MG63 (cell line): ENCODE measurements at regions not wholly inside any gene's neighbourhood (a gene's known extent, or its start where the extent isn't known, plus 50 kb on each side); places are given as distances from the start of the nearest gene placed in this dataset.
"Not testable (repeated sequence)": the region's sequence is repeated elsewhere in the genome, so short reads cannot be mapped to it uniquely, and the experiment has no call there.

ENCODE experiments used
- DNase-seq: peaks from one replicate; pipeline ENCODE4 v3.0.0-alpha.2; 2020
- H3K27me3 ChIP-seq: fragments of 250-450 bp; sonication (Bioruptor Pico); 2 replicates; pipeline ENCODE4 v1.5.1; 2020; ENCODE audit warnings: mild to moderate bottlenecking, moderate library complexity
- H3K36me3 ChIP-seq: fragments of 250-450 bp; sonication (Bioruptor Pico); 2 replicates; pipeline ENCODE4 v1.5.1; 2020; ENCODE audit warnings: mild to moderate bottlenecking, moderate library complexity
- H3K4me3 ChIP-seq: fragments of 250-450 bp; sonication (Bioruptor Pico); 2 replicates; pipeline ENCODE4 v1.5.1; 2020; ENCODE audit warnings: mild to moderate bottlenecking, moderate library complexity
- H3K9me3 ChIP-seq: fragments of 250-450 bp; sonication (Bioruptor Pico); 2 replicates; pipeline ENCODE4 v1.5.1; 2020; ENCODE audit warnings: mild to moderate bottlenecking, moderate library complexity

DNA sequence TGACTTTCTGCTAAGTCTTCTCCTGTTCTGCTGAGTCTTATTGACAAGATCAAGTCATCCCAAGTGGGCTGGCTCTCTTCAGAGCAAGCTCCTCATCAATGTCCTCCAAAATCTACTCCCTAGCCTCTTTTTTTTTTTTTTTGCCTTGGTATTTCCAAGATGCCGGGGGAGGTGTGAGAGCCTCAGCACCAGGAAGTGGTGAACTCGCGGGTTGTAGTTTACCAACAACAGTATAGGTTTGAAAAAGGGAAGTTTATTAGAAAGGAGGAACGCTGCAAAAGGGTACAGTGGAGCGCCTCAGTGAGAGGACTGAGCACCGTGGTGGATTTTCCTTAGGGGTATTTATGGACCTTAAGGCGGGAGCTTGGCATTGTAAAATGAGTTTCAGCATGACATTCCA, 94.3 kb upstream of the SGO1 start:
- Histone ChIP-seq H3K36me3 (no peaks in the 10 kb centered on the region), H3K4me3 (no peak overlapping the region), H3K9me3 (no peaks in the 10 kb centered on the region), H3K27me3 (no peaks in the 10 kb centered on the region)
- no peak for DNase-seq

DNA sequence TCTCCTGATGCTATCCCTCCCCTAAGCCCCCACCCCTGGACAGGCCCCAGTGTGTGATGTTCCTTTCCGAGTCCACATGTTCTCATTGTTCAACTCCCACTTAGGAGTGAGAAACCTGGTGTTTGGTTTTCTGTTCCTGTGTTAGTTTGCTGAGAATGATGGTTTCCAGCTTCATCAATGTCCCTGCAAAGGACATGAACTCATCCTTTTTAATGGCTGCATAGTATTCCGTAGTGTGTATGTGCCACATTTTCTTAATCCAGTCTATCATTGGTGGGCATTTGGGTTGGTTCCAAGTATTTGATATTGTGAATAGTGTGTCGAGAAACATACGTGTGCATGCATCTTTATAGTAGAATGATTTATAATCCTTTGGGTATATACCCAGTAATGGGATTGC, 80.0 kb upstream of the SGO1 start:
- H3K36me3 ChIP-seq, H3K4me3 ChIP-seq, DNase-seq, H3K9me3 ChIP-seq, H3K27me3 ChIP-seq: not testable (repeated sequence)

DNA sequence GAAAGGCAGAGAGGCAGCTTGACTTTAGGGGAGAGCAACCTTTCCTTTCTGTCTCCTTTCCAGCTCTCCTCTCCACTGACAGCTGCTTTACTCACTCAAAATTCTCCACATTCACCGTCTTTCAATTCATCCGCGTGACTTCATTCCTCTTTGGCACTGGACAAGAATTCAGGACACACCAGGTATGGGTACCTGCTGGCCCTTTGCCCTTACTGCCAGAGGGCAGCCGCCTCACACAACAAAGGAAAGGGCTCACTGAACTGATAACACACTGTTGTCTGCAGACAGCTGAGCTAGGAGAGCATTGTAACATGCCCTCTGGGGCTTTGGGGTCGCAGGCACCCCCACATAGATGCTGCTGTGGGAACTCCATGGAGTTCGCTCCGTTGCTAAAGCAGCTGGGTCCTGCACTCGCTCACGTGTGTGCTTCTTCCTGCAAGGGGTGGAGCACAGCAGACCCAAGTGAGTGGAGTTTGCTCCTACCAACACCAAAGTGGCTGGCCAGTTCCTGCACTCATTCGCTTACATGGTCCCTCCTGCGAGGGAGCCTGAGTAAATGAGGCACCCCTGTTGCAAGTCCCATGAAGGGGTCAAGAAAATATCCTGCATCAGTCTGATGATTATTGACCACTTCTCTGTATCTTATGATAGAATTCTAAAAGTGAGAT, 79.0 kb upstream of the SGO1 start:
- DNase-seq: no peak
- no peaks in the 10 kb centered on the region for H3K9me3 ChIP-seq

DNA sequence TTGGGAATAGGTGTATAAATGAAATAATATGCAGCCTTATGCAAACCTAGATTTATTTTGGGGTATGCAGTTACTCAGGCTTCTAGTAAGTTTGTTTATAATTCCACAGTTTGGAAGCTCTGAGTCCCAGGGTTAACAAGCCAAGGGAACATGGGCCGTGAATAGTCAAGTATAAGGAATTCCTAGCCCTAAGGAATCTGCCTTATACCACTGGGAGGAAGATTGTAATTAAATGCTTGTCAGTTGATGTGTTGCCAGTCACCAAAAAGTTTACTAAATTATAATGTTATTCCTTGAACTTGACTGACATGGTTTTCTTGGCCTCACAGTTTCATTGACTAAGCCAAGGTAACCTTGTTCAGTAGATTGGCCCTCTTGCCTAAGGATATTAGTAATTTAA, 72.4 kb upstream of the SGO1 start:
- peak; percentile 3 for DNase-seq
- no peaks in the 10 kb centered on the region for H3K27me3 ChIP-seq
- H3K36me3 ChIP-seq: no peaks in the 10 kb centered on the region
- no peaks in the 10 kb centered on the region for H3K9me3 ChIP-seq
- H3K4me3 ChIP-seq: no peak overlapping the region

More for the DNA sequence above, 79.0 kb upstream of the SGO1 start:
- Histone ChIP-seq H3K4me3 (no peak overlapping the region), H3K27me3 (no peaks in the 10 kb centered on the region), H3K36me3 (no peaks in the 10 kb centered on the region)

DNA sequence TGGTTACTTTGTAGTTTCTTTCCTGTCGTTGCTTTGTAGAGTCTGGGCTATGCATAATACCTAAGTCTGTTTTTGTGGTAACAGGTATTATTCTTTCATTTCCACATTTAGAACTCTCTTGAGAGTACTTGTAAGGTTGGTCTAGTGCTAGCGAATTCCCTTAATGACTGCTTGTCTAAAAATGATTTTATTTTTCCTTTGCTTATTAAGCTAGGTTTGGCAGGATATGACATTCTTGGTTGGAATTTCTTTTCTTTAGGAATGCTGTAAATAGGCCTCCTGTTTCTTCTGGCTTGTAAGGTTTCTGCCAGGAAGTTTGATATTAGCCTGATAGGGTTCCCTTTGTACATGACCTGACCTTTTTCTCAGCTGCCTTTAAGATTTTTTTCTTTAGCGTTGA, 70.1 kb upstream of the SGO1 start:
- no peaks in the 10 kb centered on the region for H3K36me3 ChIP-seq
- DNase-seq: no peak
- no peaks in the 10 kb centered on the region for H3K27me3 ChIP-seq
- no peak overlapping the region for H3K4me3 ChIP-seq
- H3K9me3 ChIP-seq: no peaks in the 10 kb centered on the region

DNA sequence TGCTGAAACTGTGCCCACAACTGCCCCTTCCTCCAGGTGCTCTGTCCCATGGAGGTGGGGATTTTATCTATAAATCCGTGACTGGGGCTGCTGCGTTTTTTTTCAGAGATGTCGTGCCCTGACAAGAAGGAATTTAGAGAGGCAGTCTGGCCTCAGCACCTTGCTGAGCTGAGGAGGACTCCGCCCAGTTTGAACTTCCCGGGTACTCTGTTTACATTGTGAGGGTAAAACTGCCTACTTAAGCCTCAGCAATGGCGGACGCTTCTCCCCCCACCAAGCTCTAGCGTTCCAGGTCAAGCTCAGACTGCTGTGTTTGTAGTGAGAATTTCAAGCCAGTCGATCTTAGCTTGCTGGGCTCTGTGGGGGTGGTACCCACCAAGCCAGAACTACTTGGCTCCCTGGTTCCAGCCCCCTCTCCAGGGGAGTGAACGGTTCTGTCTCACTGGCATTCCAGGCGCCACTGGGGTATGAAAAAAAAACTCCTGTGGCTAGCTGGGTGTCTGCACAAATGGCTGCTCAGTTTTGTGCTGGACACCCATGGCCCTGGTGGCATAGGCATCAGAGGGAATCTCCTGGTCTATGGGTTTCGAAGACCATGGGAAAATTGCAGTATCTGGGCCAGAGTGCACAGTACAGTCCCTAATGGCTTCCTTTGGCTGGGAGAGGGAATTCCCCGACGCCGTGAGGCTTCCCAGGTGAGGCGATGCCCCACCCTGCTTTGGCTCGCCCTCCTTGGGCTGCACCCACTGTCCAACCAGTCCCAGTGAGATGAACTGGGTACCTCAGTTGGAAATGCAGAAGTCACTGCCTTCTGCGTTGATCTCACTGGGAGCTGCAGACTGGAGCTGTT, 68.5 kb upstream of the SGO1 start:
- Histone ChIP-seq H3K27me3 (no peaks in the 10 kb centered on the region), H3K36me3 (no peaks in the 10 kb centered on the region), H3K4me3 (no peak overlapping the region), H3K9me3 (no peaks in the 10 kb centered on the region)
- DNase-seq: no peak

DNA sequence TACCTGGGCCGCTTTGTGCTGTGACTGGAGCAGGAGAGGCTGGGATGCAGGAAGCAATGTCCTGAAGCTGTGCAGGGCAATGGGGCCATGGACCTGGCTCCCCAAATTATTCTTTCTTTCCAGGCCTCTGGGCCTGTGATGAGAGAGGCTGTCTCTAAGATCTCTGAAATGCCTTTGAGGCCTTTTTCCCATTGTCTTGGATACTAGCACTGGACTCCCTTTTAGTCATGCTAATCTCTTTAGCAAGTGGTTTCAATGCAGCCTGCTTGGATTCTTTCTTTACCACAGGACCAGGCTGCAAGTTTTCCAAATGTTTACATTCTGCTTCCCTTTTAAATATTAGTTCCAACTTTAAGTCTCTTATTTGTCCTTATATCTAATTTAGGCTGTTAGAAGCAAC, 64.8 kb upstream of the SGO1 start:
- no peaks in the 10 kb centered on the region for H3K9me3 ChIP-seq
- no peaks in the 10 kb centered on the region for H3K27me3 ChIP-seq
- DNase-seq: no peak
- H3K4me3 ChIP-seq: no peak overlapping the region
- H3K36me3 ChIP-seq: no peaks in the 10 kb centered on the region

DNA sequence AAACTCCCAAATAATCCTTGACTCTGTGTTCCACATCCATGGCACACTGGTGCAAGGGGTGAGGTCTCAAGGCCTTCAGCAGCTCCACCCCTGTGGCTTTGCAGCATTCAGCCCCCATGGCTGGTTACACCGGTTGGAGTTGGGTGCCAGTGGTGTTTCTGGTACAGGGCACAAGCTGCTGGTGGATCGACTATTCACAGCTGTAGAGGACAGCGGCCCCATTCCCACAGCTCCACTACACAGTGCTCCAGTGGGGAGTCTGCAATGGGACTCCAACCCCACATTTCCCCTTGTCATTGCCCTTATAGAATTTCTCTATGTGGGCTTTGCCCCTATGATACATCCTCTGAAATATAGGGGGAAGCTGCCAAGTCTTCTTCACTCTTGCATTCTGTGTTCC, 64.3 kb upstream of the SGO1 start:
- DNase-seq: no peak
- no peak overlapping the region for H3K4me3 ChIP-seq

DNA sequence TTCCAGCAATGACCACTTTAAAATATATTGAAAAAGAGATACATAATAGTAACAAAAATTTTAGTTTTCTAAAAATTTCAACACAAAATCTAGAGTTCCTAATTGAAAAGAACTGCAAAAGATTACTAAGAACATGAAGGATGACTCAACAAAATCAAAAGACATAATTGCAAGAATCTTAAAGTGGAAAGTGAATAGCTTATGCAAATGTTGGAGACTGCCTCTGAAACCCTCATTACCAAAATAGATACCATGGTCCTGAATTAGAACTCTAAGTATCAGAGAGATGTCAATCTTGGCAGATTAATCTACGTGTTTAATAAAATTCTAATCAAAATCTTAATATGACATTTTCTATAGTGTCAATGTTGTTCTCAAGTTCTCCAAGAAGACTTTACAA, 60.7 kb upstream of the SGO1 start:
- Histone ChIP-seq H3K27me3 (no peaks in the 10 kb centered on the region), H3K9me3 (no peaks in the 10 kb centered on the region), H3K4me3 (no peak overlapping the region), H3K36me3 (no peaks in the 10 kb centered on the region)
- DNase-seq: no peak

More for the DNA sequence above, 64.3 kb upstream of the SGO1 start:
- H3K36me3 ChIP-seq: no peaks in the 10 kb centered on the region
- no peaks in the 10 kb centered on the region for H3K9me3 ChIP-seq
- H3K27me3 ChIP-seq: no peaks in the 10 kb centered on the region

DNA sequence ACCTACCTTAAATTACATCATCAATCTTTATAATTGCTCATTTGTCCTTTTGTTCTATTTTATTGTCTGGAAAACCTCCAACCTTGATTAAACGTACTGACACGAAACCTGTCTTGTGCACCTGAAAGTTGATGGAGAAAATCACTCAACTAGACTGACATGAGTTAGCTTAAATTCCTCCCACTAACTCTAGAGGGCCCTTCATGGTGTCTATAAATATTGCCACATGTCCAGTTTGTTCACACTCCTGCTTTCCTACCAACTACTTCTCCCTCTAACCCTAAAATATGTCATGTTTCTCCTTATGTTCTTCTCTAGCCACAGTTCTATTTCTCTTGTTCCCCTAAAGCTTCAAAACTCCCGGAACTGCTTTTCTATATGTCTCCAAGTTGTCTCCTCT, 59.8 kb upstream of the SGO1 start:
- Histone ChIP-seq H3K4me3 (no peak overlapping the region), H3K27me3 (no peaks in the 10 kb centered on the region), H3K36me3 (no peaks in the 10 kb centered on the region), H3K9me3 (no peaks in the 10 kb centered on the region)
- no peak for DNase-seq

DNA sequence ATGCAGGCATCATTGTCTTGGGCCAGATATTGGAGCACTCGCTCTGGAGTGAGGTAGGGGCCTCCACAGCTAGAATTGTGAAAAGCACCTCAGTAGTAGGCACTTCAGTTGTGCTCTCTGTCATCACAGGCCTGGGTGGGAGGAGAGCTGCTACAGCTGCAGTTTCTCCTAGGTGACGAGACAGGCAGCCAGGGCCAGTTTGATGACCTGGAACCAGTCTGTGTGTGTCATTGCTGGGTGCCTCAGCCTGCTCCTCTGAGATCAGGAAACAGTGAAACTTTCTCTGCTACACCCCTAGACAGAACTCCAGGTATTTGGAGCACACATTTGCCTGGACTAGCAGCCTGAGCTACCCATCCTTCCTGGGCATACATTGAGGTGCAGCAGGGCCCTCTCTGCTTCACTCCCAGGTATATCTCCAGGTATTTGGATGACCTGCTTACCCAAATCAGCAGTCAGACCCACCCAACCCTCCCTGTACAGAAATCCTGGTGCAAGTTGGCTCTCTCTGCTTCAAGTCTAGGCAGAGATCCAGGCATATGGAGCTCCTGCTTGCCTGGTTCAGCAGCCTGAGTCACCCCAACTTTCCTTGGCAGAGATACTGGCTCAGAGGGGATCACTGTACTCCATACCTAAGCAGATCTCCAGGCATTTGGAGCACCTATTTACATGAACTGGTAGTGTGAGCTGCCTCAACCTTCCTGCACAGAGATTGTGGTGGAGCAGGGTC, 54.3 kb upstream of the SGO1 start:
- no peak for DNase-seq
- Histone ChIP-seq H3K9me3 (no peaks in the 10 kb centered on the region), H3K36me3 (no peaks in the 10 kb centered on the region), H3K27me3 (no peaks in the 10 kb centered on the region), H3K4me3 (no peak overlapping the region)

DNA sequence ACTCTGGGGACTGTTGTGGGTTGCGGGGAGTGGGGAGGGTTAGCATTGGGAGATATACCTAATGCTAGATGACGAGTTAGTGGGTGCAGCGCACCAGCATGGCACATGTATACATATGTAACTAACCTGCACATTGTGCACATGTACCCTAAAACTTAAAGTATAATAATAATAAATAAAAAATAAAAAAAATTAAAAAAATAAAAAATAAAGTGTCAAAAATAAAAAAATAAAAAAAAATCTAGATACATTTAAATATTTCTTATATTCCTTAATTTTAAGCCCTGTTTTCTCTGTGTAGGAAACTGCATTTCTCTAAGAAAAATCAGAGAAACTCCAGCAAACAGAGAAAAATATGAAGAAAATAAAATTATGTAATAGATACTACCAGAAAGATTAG, 52.2 kb upstream of the SGO1 start:
- H3K27me3 ChIP-seq, H3K9me3 ChIP-seq, DNase-seq, H3K4me3 ChIP-seq, H3K36me3 ChIP-seq: not testable (repeated sequence)

DNA sequence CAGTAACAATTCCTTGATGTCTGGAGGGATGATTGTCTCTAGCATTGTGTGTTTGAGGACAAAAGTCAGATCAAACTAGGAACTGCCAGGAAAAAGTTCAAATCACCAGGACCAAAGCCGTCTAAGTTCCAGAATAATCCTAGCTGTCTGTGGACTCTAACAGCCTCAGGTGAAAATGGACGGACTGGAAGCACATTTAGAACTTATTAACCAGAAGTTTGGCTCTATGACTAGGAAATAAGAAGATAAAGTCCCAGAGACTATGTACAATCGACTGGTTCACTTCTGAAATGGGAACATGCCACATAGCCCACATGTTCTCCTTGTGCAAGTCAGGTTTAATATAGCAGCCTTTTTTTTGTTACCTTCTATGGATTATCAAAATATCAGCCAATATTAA, 50.6 kb upstream of the SGO1 start:
- Histone ChIP-seq H3K27me3 (no peaks in the 10 kb centered on the region), H3K9me3 (no peaks in the 10 kb centered on the region), H3K4me3 (no peak overlapping the region), H3K36me3 (no peaks in the 10 kb centered on the region)
- no peak for DNase-seq
